ENCODE measurements at regions not wholly inside any gene's neighbourhood (a gene's known extent, or its start where the extent isn't known, plus 50 kb on each side); places are given as distances from the start of the nearest gene placed in this dataset.

DNA sequence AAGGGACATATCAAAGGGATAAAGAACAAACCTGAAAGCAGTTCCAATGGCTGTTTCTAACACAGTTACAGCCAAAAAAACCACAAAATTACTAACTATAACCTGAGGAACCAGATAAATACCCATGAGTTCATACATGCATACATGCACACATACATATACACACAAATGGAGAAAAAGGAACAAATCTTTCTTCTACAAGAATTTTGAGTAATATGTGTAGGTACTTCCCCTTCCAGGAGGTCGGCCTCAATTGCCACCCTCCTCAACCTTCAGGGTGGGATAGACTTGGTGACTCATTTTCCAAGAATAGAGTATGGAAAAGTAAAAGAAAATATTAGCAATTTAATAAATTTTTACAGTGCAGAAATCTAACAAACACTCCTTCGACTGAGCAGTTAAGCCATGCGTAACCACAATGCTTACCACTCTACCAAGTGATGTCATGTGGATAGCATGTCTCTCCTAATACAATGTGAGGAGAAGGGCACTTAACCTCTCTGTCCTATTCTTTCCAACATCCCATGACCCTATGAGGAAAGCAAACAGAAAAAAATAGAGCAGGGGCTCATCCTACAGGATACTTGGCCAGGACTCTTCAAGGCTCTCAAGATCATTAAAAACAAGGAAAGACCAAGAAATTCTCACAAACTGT, 243.0 kb upstream of the RUNX1 start:
- Histone ChIP-seq H4K20me1 (ENCODE audit: insufficient read depth, low read length) (no peaks in the 10 kb centered on the region), H3K9me3 (ENCODE audit: low read length) (no peaks in the 10 kb centered on the region), H3K27ac (ENCODE audit: low read depth, low read length, poor library complexity, severe bottlenecking) (no peak overlapping the region), H3K36me3 (ENCODE audit: insufficient read depth, low read length) (no peaks in the 10 kb centered on the region), H3K9me2 (ENCODE audit: insufficient read depth, low read length) (no peaks in the 10 kb centered on the region), H2AFZ (ENCODE audit: low read length) (no peak overlapping the region), H3K4me1 (ENCODE audit: insufficient read depth, low read length, poor library complexity, severe bottlenecking) (no peaks in the 10 kb centered on the region), H3K4me2 (ENCODE audit: low read length) (no peak overlapping the region), H3K4me3 (ENCODE audit: low read depth, low read length, poor library complexity, severe bottlenecking) (no peak overlapping the region), H3K79me2 (ENCODE audit: insufficient read depth, low read depth, low read length) (no peaks in the 10 kb centered on the region)
- no peak for DNase-seq (ENCODE audit: low spot score)
- intact Hi-C loops (cut with micrococcal nuclease; ENCODE audit: unreplicated experiment): no loop called here
- no TSS peak for BruUV-seq (replicated peaks)
- POLR2A ChIA-PET: interaction anchor here (0.9 to 1.1 kb wide), 2 partner anchors 19 to 181 kb away, joined by 4 read pairs; no protein-coding TSS in a partner anchor
- CTCF ChIA-PET (ENCODE audit: unreplicated experiment): no interaction called here
- TF ChIP-seq, protein P1, sequence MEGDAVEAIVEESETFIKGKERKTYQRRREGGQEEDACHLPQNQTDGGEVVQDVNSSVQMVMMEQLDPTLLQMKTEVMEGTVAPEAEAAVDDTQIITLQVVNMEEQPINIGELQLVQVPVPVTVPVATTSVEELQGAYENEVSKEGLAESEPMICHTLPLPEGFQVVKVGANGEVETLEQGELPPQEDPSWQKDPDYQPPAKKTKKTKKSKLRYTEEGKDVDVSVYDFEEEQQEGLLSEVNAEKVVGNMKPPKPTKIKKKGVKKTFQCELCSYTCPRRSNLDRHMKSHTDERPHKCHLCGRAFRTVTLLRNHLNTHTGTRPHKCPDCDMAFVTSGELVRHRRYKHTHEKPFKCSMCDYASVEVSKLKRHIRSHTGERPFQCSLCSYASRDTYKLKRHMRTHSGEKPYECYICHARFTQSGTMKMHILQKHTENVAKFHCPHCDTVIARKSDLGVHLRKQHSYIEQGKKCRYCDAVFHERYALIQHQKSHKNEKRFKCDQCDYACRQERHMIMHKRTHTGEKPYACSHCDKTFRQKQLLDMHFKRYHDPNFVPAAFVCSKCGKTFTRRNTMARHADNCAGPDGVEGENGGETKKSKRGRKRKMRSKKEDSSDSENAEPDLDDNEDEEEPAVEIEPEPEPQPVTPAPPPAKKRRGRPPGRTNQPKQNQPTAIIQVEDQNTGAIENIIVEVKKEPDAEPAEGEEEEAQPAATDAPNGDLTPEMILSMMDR (conservative IDR thresholded peaks at IDR 0.05; ENCODE audit: low read length): no peak
- TF ChIP-seq EZH2phosphoT487 (IDR thresholded peaks at IDR 0.05; ENCODE audit: borderline replicate concordance, low read depth, low read length): no peak

DNA sequence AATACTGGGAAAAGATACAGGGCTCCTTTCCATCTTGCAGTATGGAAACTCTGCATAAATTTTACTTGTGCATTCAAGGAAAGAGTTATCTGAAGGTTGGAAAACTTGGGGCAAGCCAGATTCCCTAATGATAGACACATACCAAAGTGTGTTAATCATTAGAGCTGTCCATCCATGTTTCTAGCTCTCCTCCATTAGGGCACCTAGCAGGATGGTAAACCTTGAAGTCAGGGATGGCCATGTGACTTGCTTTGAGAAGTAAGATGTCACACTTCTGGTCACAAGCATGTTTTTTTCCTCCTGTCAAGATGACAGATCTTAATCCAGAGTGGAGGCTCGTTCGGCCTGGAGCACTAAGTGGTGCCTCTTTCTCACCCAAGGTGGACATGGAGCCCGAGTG, 241.9 kb upstream of the RUNX1 start:
- H2AFZ ChIP-seq (ENCODE audit: low read length): no peak overlapping the region
- H3K79me2 ChIP-seq (ENCODE audit: insufficient read depth, low read depth, low read length): no peaks in the 10 kb centered on the region
- no peaks in the 10 kb centered on the region for H3K9me2 ChIP-seq (ENCODE audit: insufficient read depth, low read length)
- no peak overlapping the region for H3K4me3 ChIP-seq (ENCODE audit: low read depth, low read length, poor library complexity, severe bottlenecking)
- no peaks in the 10 kb centered on the region for H4K20me1 ChIP-seq (ENCODE audit: insufficient read depth, low read length)
- BruUV-seq (replicated peaks): no TSS peak
- no peaks in the 10 kb centered on the region for H3K4me1 ChIP-seq (ENCODE audit: insufficient read depth, low read length, poor library complexity, severe bottlenecking)
- H3K4me2 ChIP-seq (ENCODE audit: low read length): no peak overlapping the region
- no peaks in the 10 kb centered on the region for H3K9me3 ChIP-seq (ENCODE audit: low read length)
- intact Hi-C loops (cut with micrococcal nuclease; ENCODE audit: unreplicated experiment): no loop called here
- H3K36me3 ChIP-seq (ENCODE audit: insufficient read depth, low read length): no peaks in the 10 kb centered on the region
- POLR2A ChIA-PET: interaction anchor here (1.1 kb wide), 1 partner anchor 16 kb away, joined by 5 read pairs; no protein-coding TSS in a partner anchor
- no peak for DNase-seq (ENCODE audit: low spot score)
- no peak overlapping the region for H3K27ac ChIP-seq (ENCODE audit: low read depth, low read length, poor library complexity, severe bottlenecking)
- TF ChIP-seq EZH2phosphoT487 (IDR thresholded peaks at IDR 0.05; ENCODE audit: borderline replicate concordance, low read depth, low read length): no peak
- TF ChIP-seq, protein P1 (conservative IDR thresholded peaks at IDR 0.05; ENCODE audit: low read length): no peak
- CTCF ChIA-PET (ENCODE audit: unreplicated experiment): no interaction called here

DNA sequence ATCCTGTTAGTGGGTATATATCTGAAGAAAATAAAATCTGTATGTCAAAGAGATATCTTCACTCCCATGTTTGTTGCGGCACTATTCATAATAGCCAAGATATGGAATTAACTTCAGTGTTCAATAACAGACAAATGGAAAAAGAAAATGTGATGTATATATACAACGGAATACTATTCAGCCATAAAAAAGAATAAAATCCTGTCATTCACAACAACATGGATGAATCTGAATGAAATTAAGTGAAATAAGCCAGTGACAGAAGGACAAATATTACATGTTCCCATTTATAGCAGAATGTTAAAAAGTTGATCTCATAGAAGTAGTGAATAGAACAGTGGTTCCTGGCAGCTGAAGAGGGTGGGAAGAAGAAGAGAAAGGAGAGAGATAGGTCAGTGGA, 239.1 kb upstream of the RUNX1 start:
- intact Hi-C loops (cut with micrococcal nuclease; ENCODE audit: unreplicated experiment): no loop called here
- Histone ChIP-seq H4K20me1 (ENCODE audit: insufficient read depth, low read length) (no peaks in the 10 kb centered on the region), H2AFZ (ENCODE audit: low read length) (no peak overlapping the region), H3K9me2 (ENCODE audit: insufficient read depth, low read length) (no peaks in the 10 kb centered on the region), H3K27ac (ENCODE audit: low read depth, low read length, poor library complexity, severe bottlenecking) (no peak overlapping the region), H3K36me3 (ENCODE audit: insufficient read depth, low read length) (no peaks in the 10 kb centered on the region), H3K4me1 (ENCODE audit: insufficient read depth, low read length, poor library complexity, severe bottlenecking) (no peaks in the 10 kb centered on the region), H3K4me3 (ENCODE audit: low read depth, low read length, poor library complexity, severe bottlenecking) (no peak overlapping the region), H3K79me2 (ENCODE audit: insufficient read depth, low read depth, low read length) (no peaks in the 10 kb centered on the region), H3K4me2 (ENCODE audit: low read length) (no peak overlapping the region), H3K9me3 (ENCODE audit: low read length) (no peaks in the 10 kb centered on the region)
- BruUV-seq (replicated peaks): no TSS peak
- DNase-seq (ENCODE audit: low spot score): no peak
- CTCF ChIA-PET (ENCODE audit: unreplicated experiment): no interaction called here
- POLR2A ChIA-PET: interaction anchor here (0.5 to 0.7 kb wide), 2 partner anchors 66 to 931 kb away, joined by 3 read pairs; no protein-coding TSS in a partner anchor
- no peak for TF ChIP-seq EZH2phosphoT487 (IDR thresholded peaks at IDR 0.05; ENCODE audit: borderline replicate concordance, low read depth, low read length)
- TF ChIP-seq, protein P1 (conservative IDR thresholded peaks at IDR 0.05; ENCODE audit: low read length): no peak

All from OCI-LY7 (cell line).